MM.1S (cell line): ENCODE measurements at regions not wholly inside any gene's neighbourhood (a gene's known extent, or its start where the extent isn't known, plus 50 kb on each side); places are given as distances from the start of the nearest gene placed in this dataset.

Experiments used
- DNase-seq: peaks from one replicate; pipeline ENCODE4 v3.0.0-alpha.2; 2015
- H2AFZ ChIP-seq: fragments of 300-600 bp; sonication (generic); 2 replicates; pipeline ENCODE4 v1.6.0; 2016; ENCODE audit warnings: antibody characterized with exemption, low read length
- H3F3A ChIP-seq: fragments of 300-600 bp; sonication (generic); 2 replicates; pipeline ENCODE4 v1.6.1; 2016; ENCODE audit warnings: mild to moderate bottlenecking, antibody characterized with exemption, low read length, moderate library complexity, mixed read lengths; ENCODE audit not compliant: insufficient read depth
- H3K27ac ChIP-seq: fragments of 300-600 bp; sonication (generic); 2 replicates; pipeline ENCODE4 v1.5.1; 2016; ENCODE audit warnings: mild to moderate bottlenecking, low read length
- H3K27me3 ChIP-seq: fragments of 300-600 bp; sonication (generic); replicated peaks from 2 replicates; pipeline ENCODE4 v1.6.0; 2016; ENCODE audit warnings: low read length; ENCODE audit not compliant: insufficient read depth
- H3K36me3 ChIP-seq: fragments of 300-600 bp; sonication (generic); replicated peaks from 2 replicates; pipeline ENCODE4 v1.6.1; 2016; ENCODE audit warnings: mild to moderate bottlenecking, low read length, mixed read lengths; ENCODE audit not compliant: insufficient read depth
- H3K4me1 ChIP-seq: fragments of 300-600 bp; sonication (generic); 2 replicates; pipeline ENCODE4 v1.6.1; 2016; ENCODE audit warnings: low read length, mixed read lengths
- H3K4me2 ChIP-seq: fragments of 300-600 bp; sonication (generic); 2 replicates; pipeline ENCODE4 v1.6.0; 2016; ENCODE audit warnings: low read depth, low read length
- H3K4me3 ChIP-seq: fragments of 300-600 bp; sonication (generic); 2 replicates; pipeline ENCODE4 v1.5.1; 2016; ENCODE audit warnings: low read length, mixed read lengths
- H3K79me2 ChIP-seq: fragments of 300-600 bp; sonication (generic); 2 replicates; pipeline ENCODE4 v1.6.1; 2016; ENCODE audit warnings: mixed run types, low read length, mixed read lengths
- H3K9ac ChIP-seq: fragments of 300-600 bp; sonication (generic); 2 replicates; pipeline ENCODE4 v1.6.1; 2016; ENCODE audit warnings: low read length, mixed read lengths
- H3K9me2 ChIP-seq: fragments of 300-600 bp; sonication (generic); replicated peaks from 2 replicates; pipeline ENCODE4 v1.6.1; 2016; ENCODE audit warnings: mild to moderate bottlenecking, low read length, mixed read lengths; ENCODE audit not compliant: insufficient read depth
- H3K9me3 ChIP-seq: fragments of 300-600 bp; sonication (generic); replicated peaks from 2 replicates; pipeline ENCODE4 v1.6.1; 2016; ENCODE audit warnings: mild to moderate bottlenecking, low read length, mixed read lengths; ENCODE audit not compliant: insufficient read depth
- H4K20me1 ChIP-seq: fragments of 300-600 bp; sonication (generic); 2 replicates; pipeline ENCODE4 v1.6.1; 2016; ENCODE audit warnings: mild to moderate bottlenecking, low read length, moderate library complexity, mixed read lengths; ENCODE audit not compliant: insufficient read depth
- CTCF ChIP-seq: fragments of 300-600 bp; sonication (generic); IDR thresholded peaks from 2 replicates; pipeline ENCODE4 v1.5.1; 2016; ENCODE audit warnings: antibody characterized with exemption, low read length, mixed read lengths
- EZH2 ChIP-seq: fragments of 300-600 bp; sonication (generic); optimal IDR thresholded peaks from 2 replicates; pipeline ENCODE3; 2017; ENCODE audit warnings: low read depth, mild to moderate bottlenecking, antibody characterized with exemption, low read length, mixed read lengths
- EZH2phosphoT487 ChIP-seq: fragments of 300-600 bp; sonication (generic); IDR thresholded peaks from 2 replicates; pipeline ENCODE4 v1.6.1; 2018; ENCODE audit warnings: antibody characterized with exemption, low read length

GRCh38 chr21:27060190-27060589 lies 93.3 kb upstream of the ADAMTS5 start:
- H3K4me2 ChIP-seq, result no peak overlapping the region
- DNase-seq, result no peak

GRCh38 chr21:27058673-27059605 lies 92.1 kb upstream of the ADAMTS5 start:
- Histone ChIP-seq H2AFZ (no peak overlapping the region), H3K4me3 (no peak overlapping the region), H3K4me2 (no peak overlapping the region), H3K9me3 (no peaks in the 10 kb centered on the region), H3K27ac (no peak overlapping the region), H3K27me3 (no peaks in the 10 kb centered on the region), H3K4me1 (no peaks in the 10 kb centered on the region), H4K20me1 (no peaks in the 10 kb centered on the region), H3K9ac (no peak overlapping the region), H3K79me2 (no peaks in the 10 kb centered on the region), H3K36me3 (no peaks in the 10 kb centered on the region), H3F3A (no peaks in the 10 kb centered on the region), H3K9me2 (no peaks in the 10 kb centered on the region)
- no peak for DNase-seq
- TF ChIP-seq EZH2 (no peak), CTCF (no peak), EZH2phosphoT487 (no peak)

More at GRCh38 chr21:27060190-27060589, 93.3 kb upstream of the ADAMTS5 start:
- Histone ChIP-seq H3K4me3 (no peak overlapping the region), H3F3A (no peaks in the 10 kb centered on the region), H3K9ac (no peak overlapping the region), H3K4me1 (no peaks in the 10 kb centered on the region), H3K36me3 (no peaks in the 10 kb centered on the region), H3K79me2 (no peaks in the 10 kb centered on the region), H2AFZ (no peak overlapping the region), H4K20me1 (no peaks in the 10 kb centered on the region), H3K27ac (no peak overlapping the region), H3K9me3 (no peaks in the 10 kb centered on the region), H3K9me2 (no peaks in the 10 kb centered on the region), H3K27me3 (no peaks in the 10 kb centered on the region)
- TF ChIP-seq EZH2 (no peak), EZH2phosphoT487 (no peak), CTCF (no peak)

GRCh38 chr21:27057997-27058396 lies 91.1 kb upstream of the ADAMTS5 start:
- H2AFZ ChIP-seq, result no peak overlapping the region
- H3K4me3 ChIP-seq, result no peak overlapping the region
- no peaks in the 10 kb centered on the region for H3K9me2 ChIP-seq
- no peaks in the 10 kb centered on the region for H3K36me3 ChIP-seq
- H3K27me3 ChIP-seq, result no peaks in the 10 kb centered on the region
- H3K4me1 ChIP-seq, result no peaks in the 10 kb centered on the region
- H3K9me3 ChIP-seq, result no peaks in the 10 kb centered on the region
- H3K79me2 ChIP-seq, result no peaks in the 10 kb centered on the region
- DNase-seq, result no peak
- H3F3A ChIP-seq, result no peaks in the 10 kb centered on the region
- H3K4me2 ChIP-seq, result no peak overlapping the region
- TF ChIP-seq EZH2phosphoT487 (no peak), EZH2 (no peak), CTCF (no peak)
- H3K9ac ChIP-seq, result no peak overlapping the region
- H4K20me1 ChIP-seq, result no peaks in the 10 kb centered on the region
- no peak overlapping the region for H3K27ac ChIP-seq
